ENCODE measurements at regions not wholly inside any gene's neighbourhood (a gene's known extent, or its start where the extent isn't known, plus 50 kb on each side); places are given as distances from the start of the nearest gene placed in this dataset.

DNA sequence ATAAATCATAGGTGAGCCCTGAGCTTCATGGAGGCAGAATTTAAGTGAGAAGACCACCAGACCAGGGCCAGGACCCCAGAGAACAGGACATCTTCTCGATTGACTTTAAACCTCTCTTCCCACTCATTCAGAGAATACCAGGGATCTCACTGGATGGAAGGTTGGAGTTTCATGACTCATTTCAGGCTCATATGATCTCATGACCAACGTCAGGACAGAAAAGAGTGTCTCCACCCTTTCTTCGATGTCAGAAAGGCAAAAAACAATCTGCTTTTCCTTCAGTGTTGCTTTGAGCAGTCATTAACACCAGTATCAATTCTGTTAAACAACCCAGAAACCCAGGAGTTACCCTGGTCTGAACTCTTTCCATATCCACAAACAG lies 361.0 kb downstream of the KLF12 start:
- Histone ChIP-seq H3K4me1 (ENCODE audit: insufficient read depth, low read length) (peaks cover under 1% of the 10 kb centered on the region; the same call in 1 of the 2 replicates), H3K9ac (ENCODE audit: low read depth, low read length) (no peak overlapping the region), H3K36me3 (ENCODE audit: insufficient read depth, low read length) (no peaks in the 10 kb centered on the region), H3K4me3 (ENCODE audit: low read length) (no peak overlapping the region), H3K27me3 (ENCODE audit: insufficient read depth, low read length) (no peaks in the 10 kb centered on the region), H3K9me3 (ENCODE audit: insufficient read depth, low read depth, low read length) (no peaks in the 10 kb centered on the region), H3K27ac (ENCODE audit: low read depth, low read length) (no peak overlapping the region)
- 93% methylated on average over 3 of the region's 3 CpGs for WGBS

DNA sequence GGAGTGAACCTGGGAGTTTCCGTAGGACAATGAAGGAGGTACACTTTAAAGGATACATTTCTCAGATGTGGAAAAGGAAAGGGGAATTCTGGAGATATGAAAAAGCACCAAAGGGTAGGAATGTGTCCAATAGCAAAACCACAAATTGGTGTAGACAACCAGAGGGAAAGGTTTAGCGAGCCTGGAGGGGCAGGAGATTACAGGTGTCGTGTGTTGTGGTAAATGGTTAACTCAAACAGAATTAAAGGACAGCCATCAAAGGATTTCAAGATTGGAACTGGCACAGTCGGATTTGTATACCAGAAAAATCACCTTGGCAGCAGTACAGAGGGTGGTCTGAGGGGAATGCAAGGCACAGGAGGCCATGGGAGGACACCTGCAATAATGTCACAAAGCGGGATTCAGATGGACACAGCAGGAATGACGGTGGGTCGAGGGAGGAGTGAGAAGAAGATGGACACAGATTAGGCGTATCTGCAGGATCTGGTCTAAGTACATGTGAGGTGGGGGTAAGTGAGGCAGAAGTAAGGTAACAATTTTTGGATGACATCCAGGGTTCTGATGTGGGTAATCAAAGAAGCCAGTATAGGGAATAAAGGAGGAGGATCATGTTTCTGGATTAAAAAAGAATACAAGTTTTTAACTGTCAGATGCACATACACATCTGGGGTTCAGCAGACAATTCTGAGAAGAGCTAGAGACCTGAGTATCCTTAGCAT lies 361.6 kb downstream of the KLF12 start:
- Histone ChIP-seq H3K9ac (ENCODE audit: low read depth, low read length) (no peak overlapping the region), H3K27ac (ENCODE audit: low read depth, low read length) (no peak overlapping the region), H3K4me1 (ENCODE audit: insufficient read depth, low read length) (peaks cover 6% of the 10 kb centered on the region), H3K4me3 (ENCODE audit: low read length) (no peak overlapping the region), H3K27me3 (ENCODE audit: insufficient read depth, low read length) (no peaks in the 10 kb centered on the region), H3K9me3 (ENCODE audit: insufficient read depth, low read depth, low read length) (no peaks in the 10 kb centered on the region), H3K36me3 (ENCODE audit: insufficient read depth, low read length) (no peaks in the 10 kb centered on the region)
- WGBS = 88% methylated on average over 8 of the region's 8 CpGs

DNA sequence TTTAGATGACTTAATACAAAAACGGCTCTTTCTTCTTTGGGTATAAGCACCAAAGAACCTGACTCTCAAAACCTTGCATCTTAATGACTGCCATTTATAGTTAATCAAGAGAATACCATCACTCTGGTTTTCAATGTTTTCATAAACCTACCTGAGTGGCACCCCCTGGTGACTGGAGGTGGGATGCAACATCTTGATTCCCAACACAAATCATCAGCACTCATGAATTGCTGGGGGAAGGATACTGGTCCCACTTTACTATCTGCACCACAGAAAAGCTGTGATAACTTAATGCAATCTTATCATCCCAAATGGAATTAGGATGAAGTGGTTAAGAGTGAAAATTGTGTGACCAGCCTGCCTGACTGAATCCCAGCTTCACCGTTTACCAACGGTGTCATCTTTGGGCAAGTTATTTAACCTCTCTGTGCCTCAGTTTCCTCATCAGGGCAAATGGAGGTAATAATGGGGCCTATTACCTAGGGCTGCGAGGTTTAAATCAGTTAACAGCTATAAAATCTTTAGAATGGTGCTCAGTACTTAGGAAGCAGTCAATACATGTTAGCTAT lies 366.4 kb downstream of the KLF12 start:
- H3K27ac ChIP-seq (ENCODE audit: low read depth, low read length) = peak overlapping the region; percentile 76; the same call in 1 of the 2 replicates
- H3K36me3 ChIP-seq (ENCODE audit: insufficient read depth, low read length) = no peaks in the 10 kb centered on the region
- no peaks in the 10 kb centered on the region for H3K27me3 ChIP-seq (ENCODE audit: insufficient read depth, low read length)
- H3K4me1 ChIP-seq (ENCODE audit: insufficient read depth, low read length) = peaks cover 48% of the 10 kb centered on the region
- no peak overlapping the region for H3K4me3 ChIP-seq (ENCODE audit: low read length)
- 91% methylated on average over 4 of the region's 4 CpGs for WGBS
- no peak overlapping the region for H3K9ac ChIP-seq (ENCODE audit: low read depth, low read length)
- H3K9me3 ChIP-seq (ENCODE audit: insufficient read depth, low read depth, low read length) = no peaks in the 10 kb centered on the region

DNA sequence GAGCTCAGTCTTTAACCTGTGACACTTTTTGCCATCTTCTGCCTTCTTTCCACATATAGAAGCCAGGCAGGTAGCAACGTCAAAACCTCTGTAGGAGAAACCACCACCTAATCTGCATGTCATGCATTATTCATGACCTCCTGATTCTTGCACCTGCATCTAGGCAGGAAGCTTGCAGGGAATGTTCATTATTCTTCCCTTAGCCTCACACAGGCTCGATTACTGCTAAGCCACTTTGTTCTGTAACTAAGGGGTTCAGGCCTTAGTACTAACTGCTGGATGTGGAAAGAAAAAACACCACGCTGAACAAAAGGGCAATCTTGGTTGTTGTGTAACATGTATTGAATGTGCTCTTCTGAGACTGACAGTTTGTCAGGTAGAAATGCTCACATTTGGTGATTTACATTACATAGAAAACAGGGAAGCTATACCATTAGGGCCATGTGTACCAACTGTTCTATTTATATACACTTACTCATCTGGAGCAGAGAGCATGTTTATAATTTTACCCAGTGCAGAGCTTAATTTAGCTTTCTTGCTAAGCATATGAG lies 366.9 kb downstream of the KLF12 start:
- H3K4me3 ChIP-seq (ENCODE audit: low read length) = no peak overlapping the region
- no peaks in the 10 kb centered on the region for H3K27me3 ChIP-seq (ENCODE audit: insufficient read depth, low read length)
- WGBS = 16% methylated on average over 3 of the region's 3 CpGs
- peak overlapping the region; percentile 85 for H3K27ac ChIP-seq (ENCODE audit: low read depth, low read length)
- H3K9ac ChIP-seq (ENCODE audit: low read depth, low read length) = no peak overlapping the region
- no peaks in the 10 kb centered on the region for H3K36me3 ChIP-seq (ENCODE audit: insufficient read depth, low read length)
- H3K9me3 ChIP-seq (ENCODE audit: insufficient read depth, low read depth, low read length) = no peaks in the 10 kb centered on the region
- peaks cover 48% of the 10 kb centered on the region for H3K4me1 ChIP-seq (ENCODE audit: insufficient read depth, low read length)

DNA sequence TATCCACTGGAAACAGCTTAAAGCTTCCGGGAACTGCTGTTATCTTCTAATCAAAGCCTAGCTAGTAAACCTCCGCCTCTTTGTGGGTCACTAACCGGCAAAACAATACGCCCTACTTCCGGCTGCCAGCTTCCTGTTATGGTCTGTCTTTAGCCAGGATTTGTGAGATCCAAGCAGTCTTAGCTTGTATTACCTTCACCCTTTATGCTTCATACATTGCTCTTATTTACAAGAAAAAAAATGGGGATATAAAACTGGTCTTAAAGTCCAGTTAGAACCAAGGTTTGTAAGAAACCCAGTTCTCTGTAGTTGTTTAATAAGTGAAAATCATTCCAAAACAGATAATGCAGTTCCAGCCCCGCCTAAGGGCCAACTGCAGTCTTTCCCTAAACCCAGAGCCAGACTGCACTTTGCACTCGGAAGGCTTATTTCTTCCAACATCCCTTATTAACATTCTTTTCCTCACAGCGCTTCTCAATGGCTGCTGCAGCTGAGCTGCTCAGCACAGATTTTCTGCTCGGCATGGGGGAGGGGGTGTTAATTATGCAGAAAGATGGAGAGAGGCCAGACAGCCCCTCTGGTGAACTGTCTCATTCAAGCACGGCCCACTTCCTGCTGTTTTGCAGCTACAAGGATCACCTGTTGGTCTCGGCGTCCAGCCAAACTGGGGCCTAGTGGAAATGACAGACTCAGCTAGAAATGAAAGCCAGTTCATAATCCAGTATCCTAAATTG lies 368.4 kb downstream of the KLF12 start:
- no peaks in the 10 kb centered on the region for H3K36me3 ChIP-seq (ENCODE audit: insufficient read depth, low read length)
- H3K4me1 ChIP-seq (ENCODE audit: insufficient read depth, low read length) = peaks cover 48% of the 10 kb centered on the region
- 17% methylated on average over 12 of the region's 12 CpGs for WGBS
- H3K4me3 ChIP-seq (ENCODE audit: low read length) = peak overlapping the region; percentile 41
- no peaks in the 10 kb centered on the region for H3K27me3 ChIP-seq (ENCODE audit: insufficient read depth, low read length)
- no peaks in the 10 kb centered on the region for H3K9me3 ChIP-seq (ENCODE audit: insufficient read depth, low read depth, low read length)
- H3K9ac ChIP-seq (ENCODE audit: low read depth, low read length) = peak overlapping the region; percentile 60; the same call in 1 of the 2 replicates
- H3K27ac ChIP-seq (ENCODE audit: low read depth, low read length) = peak overlapping the region; percentile 85

DNA sequence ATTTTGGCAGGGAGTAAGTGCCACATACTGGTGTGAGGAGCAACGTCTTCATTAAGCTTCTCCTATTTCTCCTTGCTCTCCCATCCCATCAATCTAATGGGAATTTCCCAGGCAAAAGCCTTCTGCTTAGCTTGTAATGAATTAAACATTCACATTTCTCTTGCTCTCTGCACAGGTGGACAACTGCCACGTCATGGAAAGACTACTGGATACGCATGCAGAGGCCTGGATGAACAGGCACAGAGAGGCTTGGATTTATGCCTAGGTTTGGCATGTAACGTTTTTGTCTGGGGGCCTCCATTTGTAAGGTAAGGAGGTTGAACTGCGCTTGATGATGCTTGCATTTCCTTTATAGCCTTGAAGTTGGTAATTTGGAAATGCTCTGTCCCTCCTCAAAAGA lies 374.8 kb downstream of the KLF12 start:
- no peaks in the 10 kb centered on the region for H3K36me3 ChIP-seq (ENCODE audit: insufficient read depth, low read length)
- no peak overlapping the region for H3K9ac ChIP-seq (ENCODE audit: low read depth, low read length)
- H3K9me3 ChIP-seq (ENCODE audit: insufficient read depth, low read depth, low read length) = no peaks in the 10 kb centered on the region
- no peak overlapping the region for H3K4me3 ChIP-seq (ENCODE audit: low read length)
- 92% methylated on average over 5 of the region's 5 CpGs for WGBS
- H3K4me1 ChIP-seq (ENCODE audit: insufficient read depth, low read length) = peaks cover 22% of the 10 kb centered on the region
- no peaks in the 10 kb centered on the region for H3K27me3 ChIP-seq (ENCODE audit: insufficient read depth, low read length)
- no peak overlapping the region for H3K27ac ChIP-seq (ENCODE audit: low read depth, low read length)

DNA sequence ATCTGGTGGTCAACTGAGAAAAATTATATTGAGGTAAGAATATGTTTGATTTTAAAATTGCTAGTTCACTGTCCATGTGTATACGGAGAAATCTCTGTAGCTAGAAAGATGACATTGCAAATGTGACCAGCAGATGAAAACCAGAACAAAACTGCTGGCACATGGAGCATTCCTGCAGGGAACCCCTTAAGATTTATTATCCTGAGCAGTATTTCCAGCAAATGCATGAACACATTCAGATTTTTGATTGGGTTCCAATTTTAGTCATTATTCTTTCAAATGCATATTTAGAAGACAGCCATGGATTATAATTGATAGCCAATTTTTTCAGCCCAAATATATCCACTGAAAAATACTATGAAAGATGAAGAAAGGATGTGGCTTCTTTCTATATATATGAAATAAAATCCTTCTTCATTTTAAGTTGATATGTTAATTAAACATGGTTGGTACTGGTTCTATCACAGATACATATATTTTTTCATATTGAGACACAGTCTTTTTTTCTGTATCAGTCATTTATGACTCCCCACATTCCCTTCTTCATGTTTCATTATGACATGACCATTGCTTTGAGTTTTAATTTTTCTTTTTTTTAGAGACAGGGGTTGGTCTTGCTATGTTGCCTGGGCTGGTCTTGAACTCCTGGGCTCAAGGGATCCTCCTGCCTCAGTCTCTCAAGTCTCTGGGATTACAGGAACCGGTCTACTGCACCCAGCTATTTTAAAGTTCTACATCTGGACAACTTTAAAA lies 376.5 kb downstream of the KLF12 start:
- whole genome bisulfite sequencing = 82% methylated on average over 2 of the region's 2 CpGs
- H3K4me3 ChIP-seq (ENCODE audit: low read length) = no peak overlapping the region
- peaks cover 12% of the 10 kb centered on the region for H3K4me1 ChIP-seq (ENCODE audit: insufficient read depth, low read length)
- no peak overlapping the region for H3K27ac ChIP-seq (ENCODE audit: low read depth, low read length)
- H3K9ac ChIP-seq (ENCODE audit: low read depth, low read length) = no peak overlapping the region
- H3K27me3 ChIP-seq (ENCODE audit: insufficient read depth, low read length) = no peaks in the 10 kb centered on the region
- H3K9me3 ChIP-seq (ENCODE audit: insufficient read depth, low read depth, low read length) = no peaks in the 10 kb centered on the region
- H3K36me3 ChIP-seq (ENCODE audit: insufficient read depth, low read length) = no peaks in the 10 kb centered on the region

DNA sequence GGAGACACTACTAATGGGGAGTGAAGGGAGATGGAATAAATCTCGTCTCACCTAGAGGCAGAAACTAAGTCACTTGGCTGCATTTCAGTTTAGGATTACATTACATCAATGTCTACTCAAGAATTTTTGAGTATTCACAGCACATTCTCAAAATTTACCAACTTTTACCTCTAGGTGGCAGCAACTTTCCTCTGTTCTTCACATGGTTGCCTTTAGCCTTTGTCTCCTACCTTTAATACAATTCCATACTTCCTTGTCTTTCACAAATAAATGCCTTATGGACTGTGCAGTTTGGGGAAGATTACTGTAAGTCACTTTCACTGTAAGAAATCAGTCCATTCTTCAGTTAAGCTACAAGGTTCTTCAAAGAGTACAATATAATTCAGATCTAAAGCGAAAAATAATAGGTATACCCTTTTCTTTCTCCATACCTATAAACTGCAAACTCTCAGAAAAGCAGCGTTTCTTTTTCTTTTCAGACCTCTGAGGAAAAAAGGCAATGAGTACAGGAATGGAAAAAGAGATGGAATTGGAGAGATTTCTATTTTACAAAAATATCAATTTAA lies 379.4 kb downstream of the KLF12 start:
- Histone ChIP-seq H3K36me3 (ENCODE audit: insufficient read depth, low read length) (no peaks in the 10 kb centered on the region), H3K27ac (ENCODE audit: low read depth, low read length) (no peak overlapping the region), H3K27me3 (ENCODE audit: insufficient read depth, low read length) (no peaks in the 10 kb centered on the region), H3K4me1 (ENCODE audit: insufficient read depth, low read length) (peaks cover 12% of the 10 kb centered on the region), H3K9me3 (ENCODE audit: insufficient read depth, low read depth, low read length) (no peaks in the 10 kb centered on the region), H3K9ac (ENCODE audit: low read depth, low read length) (no peak overlapping the region), H3K4me3 (ENCODE audit: low read length) (no peak overlapping the region)
- 56% methylated on average over 2 of the region's 3 CpGs for WGBS

DNA sequence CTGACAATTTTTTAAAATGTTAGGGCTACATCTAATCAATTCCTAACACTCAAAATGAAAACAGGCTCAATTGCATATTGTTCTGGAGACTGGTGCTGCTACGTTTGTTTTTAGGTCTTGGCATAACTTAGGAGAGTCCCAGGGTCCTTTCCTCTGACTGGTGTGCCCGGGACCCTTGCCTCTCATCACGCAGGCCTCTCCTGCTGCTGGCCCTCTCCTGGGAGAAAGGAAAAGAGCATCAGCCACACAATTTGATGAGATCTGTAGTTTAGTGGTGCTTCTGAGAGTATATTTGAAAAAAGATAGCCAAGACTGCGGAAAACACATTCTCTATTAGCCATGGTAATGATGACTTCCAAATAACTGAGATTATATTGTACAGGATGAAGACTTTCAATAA lies 380.0 kb downstream of the KLF12 start:
- no peaks in the 10 kb centered on the region for H3K36me3 ChIP-seq (ENCODE audit: insufficient read depth, low read length)
- no peak overlapping the region for H3K4me3 ChIP-seq (ENCODE audit: low read length)
- no peaks in the 10 kb centered on the region for H3K9me3 ChIP-seq (ENCODE audit: insufficient read depth, low read depth, low read length)
- H3K27ac ChIP-seq (ENCODE audit: low read depth, low read length) = no peak overlapping the region
- WGBS = 59% methylated on average over 3 of the region's 4 CpGs
- no peaks in the 10 kb centered on the region for H3K27me3 ChIP-seq (ENCODE audit: insufficient read depth, low read length)
- H3K4me1 ChIP-seq (ENCODE audit: insufficient read depth, low read length) = peaks cover 12% of the 10 kb centered on the region
- H3K9ac ChIP-seq (ENCODE audit: low read depth, low read length) = no peak overlapping the region

DNA sequence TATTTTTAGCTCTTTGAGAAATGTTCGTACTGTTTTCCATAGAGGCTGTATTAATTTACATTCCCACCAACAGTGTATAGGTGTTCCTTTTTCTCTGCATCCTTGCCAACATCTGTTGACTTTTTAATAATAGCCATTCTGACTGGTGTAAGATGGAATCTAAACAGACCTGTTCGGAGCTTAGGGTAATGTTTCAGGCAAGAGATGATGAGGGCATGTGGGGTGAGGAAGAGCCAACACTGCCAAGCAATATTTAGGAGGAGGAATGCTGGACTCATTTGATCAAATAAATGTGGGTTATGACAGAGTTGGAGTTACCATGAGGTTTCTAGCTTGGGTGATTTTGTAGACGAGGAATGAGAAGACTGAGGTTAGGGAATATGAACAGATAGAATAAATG lies 382.9 kb downstream of the KLF12 start:
- WGBS = 91% methylated on average over 2 of the region's 3 CpGs
- H3K4me3 ChIP-seq (ENCODE audit: low read length) = no peak overlapping the region
- no peaks in the 10 kb centered on the region for H3K27me3 ChIP-seq (ENCODE audit: insufficient read depth, low read length)

More for the DNA sequence above, 382.9 kb downstream of the KLF12 start:
- Histone ChIP-seq H3K9ac (ENCODE audit: low read depth, low read length) (no peak overlapping the region), H3K27ac (ENCODE audit: low read depth, low read length) (no peak overlapping the region), H3K9me3 (ENCODE audit: insufficient read depth, low read depth, low read length) (peaks cover 9% of the 10 kb centered on the region; the same call in 1 of the 2 replicates), H3K36me3 (ENCODE audit: insufficient read depth, low read length) (no peaks in the 10 kb centered on the region), H3K4me1 (ENCODE audit: insufficient read depth, low read length) (peaks cover 12% of the 10 kb centered on the region)

All from HUES64 (cell line).